ENCODE measurements at regions not wholly inside any gene's neighbourhood (a gene's known extent, or its start where the extent isn't known, plus 50 kb on each side); places are given as distances from the start of the nearest gene placed in this dataset.

DNA sequence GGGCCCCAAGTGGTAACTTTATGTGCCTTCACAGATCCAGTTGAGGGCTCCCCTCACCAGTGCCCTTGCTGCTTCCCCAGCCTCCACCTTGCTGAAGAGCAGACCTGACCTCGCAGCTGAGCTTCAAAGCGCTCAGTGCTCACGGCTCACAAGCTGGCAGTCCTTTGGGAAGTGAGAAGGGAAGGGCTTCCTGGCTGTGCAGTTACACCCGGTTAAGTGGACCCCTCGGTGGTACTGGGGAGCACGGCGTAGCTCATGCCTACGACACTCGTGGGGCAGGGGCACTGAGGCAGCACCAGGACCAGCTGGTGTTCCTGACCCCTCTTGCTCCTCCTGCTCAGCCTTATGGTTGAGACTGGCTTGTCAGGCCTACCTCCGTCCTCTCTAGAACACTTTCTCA lies 629.0 kb upstream of the TBL1XR1 start (continued):
- TF ChIP-seq, protein P1, sequence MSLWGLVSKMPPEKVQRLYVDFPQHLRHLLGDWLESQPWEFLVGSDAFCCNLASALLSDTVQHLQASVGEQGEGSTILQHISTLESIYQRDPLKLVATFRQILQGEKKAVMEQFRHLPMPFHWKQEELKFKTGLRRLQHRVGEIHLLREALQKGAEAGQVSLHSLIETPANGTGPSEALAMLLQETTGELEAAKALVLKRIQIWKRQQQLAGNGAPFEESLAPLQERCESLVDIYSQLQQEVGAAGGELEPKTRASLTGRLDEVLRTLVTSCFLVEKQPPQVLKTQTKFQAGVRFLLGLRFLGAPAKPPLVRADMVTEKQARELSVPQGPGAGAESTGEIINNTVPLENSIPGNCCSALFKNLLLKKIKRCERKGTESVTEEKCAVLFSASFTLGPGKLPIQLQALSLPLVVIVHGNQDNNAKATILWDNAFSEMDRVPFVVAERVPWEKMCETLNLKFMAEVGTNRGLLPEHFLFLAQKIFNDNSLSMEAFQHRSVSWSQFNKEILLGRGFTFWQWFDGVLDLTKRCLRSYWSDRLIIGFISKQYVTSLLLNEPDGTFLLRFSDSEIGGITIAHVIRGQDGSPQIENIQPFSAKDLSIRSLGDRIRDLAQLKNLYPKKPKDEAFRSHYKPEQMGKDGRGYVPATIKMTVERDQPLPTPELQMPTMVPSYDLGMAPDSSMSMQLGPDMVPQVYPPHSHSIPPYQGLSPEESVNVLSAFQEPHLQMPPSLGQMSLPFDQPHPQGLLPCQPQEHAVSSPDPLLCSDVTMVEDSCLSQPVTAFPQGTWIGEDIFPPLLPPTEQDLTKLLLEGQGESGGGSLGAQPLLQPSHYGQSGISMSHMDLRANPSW (CRISPR knock-in tag; conservative IDR thresholded peaks at IDR 0.05; ENCODE audit: low read depth), result no peak
- TF ChIP-seq JUN (CRISPR knock-in tag; IDR thresholded peaks at IDR 0.05), result no peak
- TF ChIP-seq ESRRA (CRISPR knock-in tag; IDR thresholded peaks at IDR 0.05; ENCODE audit: borderline replicate concordance), result no peak

DNA sequence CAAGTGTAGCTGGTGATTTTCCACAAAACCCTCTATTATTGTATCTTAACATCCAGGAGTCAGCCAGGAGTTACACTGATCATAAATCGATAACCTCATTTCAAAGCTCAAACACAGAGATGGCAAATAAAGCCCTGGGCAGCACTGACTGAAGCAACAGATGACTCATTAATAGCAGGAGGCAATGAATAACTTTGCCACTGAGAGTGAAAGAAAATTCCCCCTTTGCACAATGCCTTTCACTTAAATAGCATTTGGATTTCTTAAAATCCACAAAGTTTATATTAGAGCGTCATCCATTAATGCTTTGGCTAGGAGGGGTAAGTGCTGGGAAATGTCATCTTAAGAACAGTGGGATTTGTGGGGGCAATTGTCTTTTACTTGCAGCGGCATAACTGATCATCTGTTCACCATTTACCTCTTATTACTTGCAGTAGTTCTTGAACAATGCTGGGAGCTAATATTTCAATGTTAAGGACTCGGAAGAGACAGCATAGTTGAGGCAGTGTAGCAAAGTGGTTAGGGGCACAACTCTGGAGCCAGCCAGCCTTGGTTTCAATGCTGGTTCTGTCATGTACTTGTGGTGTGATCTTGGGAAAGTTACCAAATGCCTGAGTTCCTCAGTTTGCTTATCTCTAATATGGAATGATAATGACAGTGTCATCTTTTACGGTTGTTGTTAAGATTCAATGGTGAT lies 630.4 kb upstream of the TBL1XR1 start:
- peaks cover 11% of the 10 kb centered on the region for H3K4me1 Mint-ChIP-seq
- no peak for DNase-seq (ENCODE audit: low spot score)
- H3K36me3 Mint-ChIP-seq, result no peaks in the 10 kb centered on the region
- ChIA-PET POLR2A (no interaction called here), CTCF (no interaction called here)
- no peaks in the 10 kb centered on the region for H3K9me3 Mint-ChIP-seq
- H3K4me3 Mint-ChIP-seq, result no peak overlapping the region
- peak; percentile 50; the same call in 1 of the 2 replicates for TF ChIP-seq GABPB1 (CRISPR knock-in tag; IDR thresholded peaks at IDR 0.05)
- TF ChIP-seq, protein P2, sequence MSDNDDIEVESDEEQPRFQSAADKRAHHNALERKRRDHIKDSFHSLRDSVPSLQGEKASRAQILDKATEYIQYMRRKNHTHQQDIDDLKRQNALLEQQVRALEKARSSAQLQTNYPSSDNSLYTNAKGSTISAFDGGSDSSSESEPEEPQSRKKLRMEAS (CRISPR knock-in tag; IDR thresholded peaks at IDR 0.05), result no peak
- no peak overlapping the region for H3K27ac Mint-ChIP-seq
- H3K27me3 Mint-ChIP-seq (ENCODE audit: low read depth), result no peaks in the 10 kb centered on the region
- no peak for ATAC-seq

DNA sequence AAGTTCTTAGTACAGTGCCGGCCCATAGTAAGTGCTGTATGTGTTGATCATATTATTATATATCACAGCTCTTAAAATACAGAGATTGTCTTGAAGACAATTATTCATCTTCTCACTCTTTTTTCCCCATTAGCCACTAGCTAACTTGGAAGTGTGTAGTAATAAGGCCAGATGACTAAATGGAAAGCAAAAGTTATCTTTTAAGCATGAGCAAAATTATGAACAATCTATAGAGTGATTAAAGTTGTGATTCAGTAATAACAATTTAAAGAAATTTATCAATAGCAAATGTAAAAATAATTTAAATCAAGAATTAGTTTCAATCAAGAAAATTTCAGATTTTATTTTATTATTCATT lies 630.9 kb upstream of the TBL1XR1 start:
- Mint-ChIP-seq H3K36me3 (no peaks in the 10 kb centered on the region), H3K4me1 (peaks cover 11% of the 10 kb centered on the region), H3K27me3 (ENCODE audit: low read depth) (no peaks in the 10 kb centered on the region), H3K27ac (no peak overlapping the region), H3K9me3 (no peaks in the 10 kb centered on the region), H3K4me3 (no peak overlapping the region)
- DNase-seq (ENCODE audit: low spot score) (no peak), ATAC-seq (no peak)
- TF ChIP-seq, protein P3, sequence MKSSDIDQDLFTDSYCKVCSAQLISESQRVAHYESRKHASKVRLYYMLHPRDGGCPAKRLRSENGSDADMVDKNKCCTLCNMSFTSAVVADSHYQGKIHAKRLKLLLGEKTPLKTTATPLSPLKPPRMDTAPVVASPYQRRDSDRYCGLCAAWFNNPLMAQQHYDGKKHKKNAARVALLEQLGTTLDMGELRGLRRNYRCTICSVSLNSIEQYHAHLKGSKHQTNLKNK (CRISPR knock-in tag; IDR thresholded peaks at IDR 0.05), result no peak
- TF ChIP-seq GTF2I (CRISPR knock-in tag; conservative IDR thresholded peaks at IDR 0.05) (no peak), ATF1 (CRISPR knock-in tag; IDR thresholded peaks at IDR 0.05) (no peak), TEAD4 (CRISPR knock-in tag; IDR thresholded peaks at IDR 0.05) (no peak), IRF2 (CRISPR knock-in tag; IDR thresholded peaks at IDR 0.05; ENCODE audit: borderline replicate concordance, low read depth) (no peak), ZNF396 (CRISPR knock-in tag; IDR thresholded peaks at IDR 0.05; ENCODE audit: borderline replicate concordance) (no peak), JUN (CRISPR knock-in tag; IDR thresholded peaks at IDR 0.05) (no peak), SMAD4 (CRISPR knock-in tag; IDR thresholded peaks at IDR 0.05) (no peak), EMX1 (CRISPR knock-in tag; IDR thresholded peaks at IDR 0.05) (no peak), OVOL2 (CRISPR knock-in tag; IDR thresholded peaks at IDR 0.05; ENCODE audit: borderline replicate concordance) (no peak)
- TF ChIP-seq, protein P4, sequence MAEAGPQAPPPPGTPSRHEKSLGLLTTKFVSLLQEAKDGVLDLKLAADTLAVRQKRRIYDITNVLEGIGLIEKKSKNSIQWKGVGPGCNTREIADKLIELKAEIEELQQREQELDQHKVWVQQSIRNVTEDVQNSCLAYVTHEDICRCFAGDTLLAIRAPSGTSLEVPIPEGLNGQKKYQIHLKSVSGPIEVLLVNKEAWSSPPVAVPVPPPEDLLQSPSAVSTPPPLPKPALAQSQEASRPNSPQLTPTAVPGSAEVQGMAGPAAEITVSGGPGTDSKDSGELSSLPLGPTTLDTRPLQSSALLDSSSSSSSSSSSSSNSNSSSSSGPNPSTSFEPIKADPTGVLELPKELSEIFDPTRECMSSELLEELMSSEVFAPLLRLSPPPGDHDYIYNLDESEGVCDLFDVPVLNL (CRISPR knock-in tag; IDR thresholded peaks at IDR 0.05; ENCODE audit: borderline replicate concordance, low read depth), result no peak
- TF ChIP-seq, protein P5, sequence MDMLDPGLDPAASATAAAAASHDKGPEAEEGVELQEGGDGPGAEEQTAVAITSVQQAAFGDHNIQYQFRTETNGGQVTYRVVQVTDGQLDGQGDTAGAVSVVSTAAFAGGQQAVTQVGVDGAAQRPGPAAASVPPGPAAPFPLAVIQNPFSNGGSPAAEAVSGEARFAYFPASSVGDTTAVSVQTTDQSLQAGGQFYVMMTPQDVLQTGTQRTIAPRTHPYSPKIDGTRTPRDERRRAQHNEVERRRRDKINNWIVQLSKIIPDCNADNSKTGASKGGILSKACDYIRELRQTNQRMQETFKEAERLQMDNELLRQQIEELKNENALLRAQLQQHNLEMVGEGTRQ (CRISPR knock-in tag; IDR thresholded peaks at IDR 0.05), result no peak
- POLR2A ChIA-PET, result no interaction called here
- CTCF ChIA-PET, result no interaction called here

DNA sequence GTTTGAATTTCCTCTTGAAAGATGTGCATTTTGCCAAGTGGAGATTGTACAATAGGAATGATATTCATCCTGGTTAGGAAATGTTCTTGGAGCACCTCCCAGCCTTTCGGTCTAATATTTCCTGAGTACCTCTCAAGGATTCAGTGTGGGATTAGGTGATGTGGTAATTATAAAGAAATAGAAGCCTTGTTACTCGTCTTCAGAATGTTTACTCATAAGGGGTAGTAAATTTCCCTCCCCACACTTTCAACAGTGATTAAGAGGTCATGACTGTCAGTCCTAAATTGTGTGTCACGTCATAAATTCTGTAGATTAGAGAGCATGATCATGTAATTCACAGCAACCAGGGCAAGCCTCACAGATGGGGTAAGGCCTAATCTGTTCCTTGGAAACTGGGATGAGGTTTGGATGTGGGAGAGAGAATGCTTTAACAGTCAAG lies 633.1 kb upstream of the TBL1XR1 start:
- ATAC-seq (no peak), DNase-seq (ENCODE audit: low spot score) (no peak)
- POLR2A ChIA-PET, result no interaction called here
- Mint-ChIP-seq H3K27ac (no peak overlapping the region), H3K9me3 (no peaks in the 10 kb centered on the region), H3K4me1 (peaks cover 6% of the 10 kb centered on the region), H3K27me3 (ENCODE audit: low read depth) (no peaks in the 10 kb centered on the region), H3K4me3 (no peak overlapping the region), H3K36me3 (no peaks in the 10 kb centered on the region)
- TF ChIP-seq, protein P3 (CRISPR knock-in tag; IDR thresholded peaks at IDR 0.05), result no peak
- TF ChIP-seq MXD4 (CRISPR knock-in tag; IDR thresholded peaks at IDR 0.05; ENCODE audit: borderline replicate concordance), result no peak
- no peak for TF ChIP-seq ZNF138 (CRISPR knock-in tag; conservative IDR thresholded peaks at IDR 0.05)
- no peak for TF ChIP-seq NR1H2 (CRISPR knock-in tag; IDR thresholded peaks at IDR 0.05)
- no peak for TF ChIP-seq PRRX2 (CRISPR knock-in tag; IDR thresholded peaks at IDR 0.05)
- no peak for TF ChIP-seq NR2C2 (CRISPR knock-in tag; IDR thresholded peaks at IDR 0.05)
- no peak for TF ChIP-seq ZNF416 (CRISPR knock-in tag; IDR thresholded peaks at IDR 0.05)
- TF ChIP-seq TCF7 (CRISPR knock-in tag; IDR thresholded peaks at IDR 0.05; ENCODE audit: low read depth), result no peak
- no peak for TF ChIP-seq ZNF317 (CRISPR knock-in tag; IDR thresholded peaks at IDR 0.05; ENCODE audit: borderline replicate concordance, low read depth)
- TF ChIP-seq ZNF219 (CRISPR knock-in tag; IDR thresholded peaks at IDR 0.05; ENCODE audit: borderline replicate concordance), result no peak
- no peak for TF ChIP-seq JAZF1 (CRISPR knock-in tag; IDR thresholded peaks at IDR 0.05)
- CTCF ChIA-PET, result no interaction called here
